SIG-M5 (cell line): ENCODE measurements at regions not wholly inside any gene's neighbourhood (a gene's known extent, or its start where the extent isn't known, plus 50 kb on each side); places are given as distances from the start of the nearest gene placed in this dataset.
"Not testable (repeated sequence)": the region's sequence is repeated elsewhere in the genome, so short reads cannot be mapped to it uniquely, and the experiment has no call there.

Experiments used
- DNase-seq: peaks from one replicate; lab custom pipeline; 2025; lab: John Stamatoyannopoulos, UW

GRCh38 chr20:11976966-11977365, 59.3 kb downstream of the BTBD3 start:
- DNase-seq, result no peak

GRCh38 chr20:11978496-11978895, 60.8 kb downstream of the BTBD3 start:
- no peak for DNase-seq

GRCh38 chr20:11979306-11979990, 61.8 kb downstream of the BTBD3 start:
- DNase-seq, result no peak

- DNase-seq, result no peak
Measured at GRCh38 chr20:11980263-11980662, 62.6 kb downstream of the BTBD3 start.

GRCh38 chr20:11981366-11981947, 63.8 kb downstream of the BTBD3 start:
- no peak for DNase-seq

- no peak for DNase-seq
Measured at GRCh38 chr20:11982289-11982954, 64.7 kb downstream of the BTBD3 start.

- no peak for DNase-seq
Measured at GRCh38 chr20:11982955-11983470, 65.3 kb downstream of the BTBD3 start.

- DNase-seq, result no peak
Measured at GRCh38 chr20:11986954-11987353, 69.3 kb downstream of the BTBD3 start.

- DNase-seq, result no peak
Measured at GRCh38 chr20:11987526-11987925, 69.8 kb downstream of the BTBD3 start.

- DNase-seq, result no peak
Measured at GRCh38 chr20:11989018-11989771, 71.5 kb downstream of the BTBD3 start.

- DNase-seq, result no peak
Measured at GRCh38 chr20:11992426-11992825, 74.7 kb downstream of the BTBD3 start.

GRCh38 chr20:11993886-11994461, 76.3 kb downstream of the BTBD3 start:
- no peak for DNase-seq

GRCh38 chr20:11995805-11996567, 78.3 kb downstream of the BTBD3 start:
- no peak for DNase-seq

GRCh38 chr20:12004776-12005175, 87.1 kb downstream of the BTBD3 start:
- DNase-seq, result not testable (repeated sequence)

GRCh38 chr20:12012241-12013222, 94.8 kb downstream of the BTBD3 start:
- DNase-seq, result no peak

- no peak for DNase-seq
Measured at GRCh38 chr20:12014276-12014675, 96.6 kb downstream of the BTBD3 start.

GRCh38 chr20:12014736-12015135, 97.0 kb downstream of the BTBD3 start:
- DNase-seq, result no peak

GRCh38 chr20:12016291-12016690, 98.6 kb downstream of the BTBD3 start:
- no peak for DNase-seq

- no peak for DNase-seq
Measured at GRCh38 chr20:12019715-12020114, 102.0 kb downstream of the BTBD3 start.

- DNase-seq, result no peak
Measured at GRCh38 chr20:12020846-12021245, 103.2 kb downstream of the BTBD3 start.
